ENCODE measurements at regions not wholly inside any gene's neighbourhood (a gene's known extent, or its start where the extent isn't known, plus 50 kb on each side); places are given as distances from the start of the nearest gene placed in this dataset.
"Not testable (repeated sequence)": the region's sequence is repeated elsewhere in the genome, so short reads cannot be mapped to it uniquely, and the experiment has no call there.

DNA sequence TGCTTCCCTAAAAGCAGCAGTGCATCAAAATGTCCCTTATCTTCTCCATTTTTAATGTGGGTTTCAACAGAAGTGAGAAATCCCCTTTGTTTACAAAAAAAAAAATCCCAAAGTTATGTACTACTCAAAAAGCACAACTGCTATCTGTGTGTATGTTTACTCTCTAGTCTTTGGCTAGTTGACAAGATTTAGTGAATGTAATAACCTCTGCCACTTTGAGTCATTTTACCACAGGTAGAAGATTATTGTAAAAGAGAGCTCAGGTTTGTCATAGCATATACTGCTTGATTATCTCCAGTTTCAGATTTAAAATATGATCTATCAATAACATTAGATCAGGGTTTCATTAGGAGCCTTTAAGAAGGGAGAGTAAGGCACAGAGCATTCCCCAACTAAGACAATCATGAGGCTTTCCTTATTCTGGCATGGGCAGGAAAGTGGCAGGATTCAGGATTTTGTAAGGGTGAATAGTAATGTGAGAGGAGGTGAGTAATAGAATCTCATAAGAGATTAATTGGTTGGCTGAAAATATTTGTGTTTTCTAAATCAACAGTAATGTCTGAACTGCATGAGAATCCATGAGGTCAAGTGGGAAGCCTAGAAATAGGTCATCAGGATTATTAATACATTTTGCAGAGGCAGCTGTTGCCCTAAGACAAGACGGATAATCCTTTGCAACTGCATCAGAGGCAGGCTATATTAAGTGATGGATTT, 1780.3 kb upstream of the LRRTM1 start:
- H3K9me3 Mint-ChIP-seq: peaks cover 19% of the 10 kb centered on the region
- DNase-seq (ENCODE audit: low spot score in 2 of 2) (no peak), ATAC-seq (no peak)
- no peaks in the 10 kb centered on the region for H3K4me1 Mint-ChIP-seq
- H3K4me3 Mint-ChIP-seq: no peak overlapping the region
- no peaks in the 10 kb centered on the region for H3K36me3 Mint-ChIP-seq
- no peak overlapping the region for H3K27ac Mint-ChIP-seq

GRCh38 chr2:82075875-82076274, 1771.3 kb upstream of the LRRTM1 start:
- DNase-seq (ENCODE audit: low spot score in 2 of 2) (no peak), ATAC-seq (no peak)
- Mint-ChIP-seq H3K36me3 (no peaks in the 10 kb centered on the region), H3K4me1 (no peaks in the 10 kb centered on the region), H3K9me3 (peaks cover 12% of the 10 kb centered on the region), H3K27ac (no peak overlapping the region), H3K4me3 (no peak overlapping the region)

- DNase-seq (ENCODE audit: low spot score in 2 of 2) (no peak), ATAC-seq (no peak)
- Mint-ChIP-seq H3K27ac (no peak overlapping the region), H3K4me3 (no peak overlapping the region), H3K9me3 (peaks cover 14% of the 10 kb centered on the region), H3K4me1 (no peaks in the 10 kb centered on the region), H3K36me3 (no peaks in the 10 kb centered on the region)
Measured at GRCh38 chr2:82062463-82062862, 1757.9 kb upstream of the LRRTM1 start.

GRCh38 chr2:82055846-82056245, 1751.3 kb upstream of the LRRTM1 start:
- no peaks in the 10 kb centered on the region for H3K4me1 Mint-ChIP-seq
- ATAC-seq (no peak), DNase-seq (ENCODE audit: low spot score in 2 of 2) (no peak)
- peaks cover 6% of the 10 kb centered on the region for H3K36me3 Mint-ChIP-seq
- H3K27ac Mint-ChIP-seq: no peak overlapping the region
- H3K9me3 Mint-ChIP-seq: peaks cover 27% of the 10 kb centered on the region
- H3K4me3 Mint-ChIP-seq: no peak overlapping the region

DNA sequence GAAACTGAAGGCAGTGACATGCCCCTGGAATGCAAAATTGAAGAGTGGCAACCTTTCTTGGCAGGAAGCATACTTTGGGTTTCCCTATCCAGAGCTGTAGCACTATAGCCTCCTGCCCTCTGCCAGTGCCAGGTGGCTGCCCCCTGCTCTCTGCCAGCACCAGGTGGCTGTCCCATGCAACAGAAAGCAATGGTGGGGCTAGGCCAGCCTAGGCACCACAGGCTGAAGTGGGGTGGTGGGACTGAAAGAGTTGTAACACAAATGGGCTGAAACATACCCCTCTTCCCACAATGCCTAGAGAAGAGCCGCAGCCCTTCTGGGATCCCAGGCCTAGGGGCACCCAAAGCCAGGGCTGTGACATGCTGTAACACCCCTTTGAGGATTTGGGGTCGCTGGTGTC, 1739.3 kb upstream of the LRRTM1 start:
- no peak overlapping the region for H3K27ac Mint-ChIP-seq

DNA sequence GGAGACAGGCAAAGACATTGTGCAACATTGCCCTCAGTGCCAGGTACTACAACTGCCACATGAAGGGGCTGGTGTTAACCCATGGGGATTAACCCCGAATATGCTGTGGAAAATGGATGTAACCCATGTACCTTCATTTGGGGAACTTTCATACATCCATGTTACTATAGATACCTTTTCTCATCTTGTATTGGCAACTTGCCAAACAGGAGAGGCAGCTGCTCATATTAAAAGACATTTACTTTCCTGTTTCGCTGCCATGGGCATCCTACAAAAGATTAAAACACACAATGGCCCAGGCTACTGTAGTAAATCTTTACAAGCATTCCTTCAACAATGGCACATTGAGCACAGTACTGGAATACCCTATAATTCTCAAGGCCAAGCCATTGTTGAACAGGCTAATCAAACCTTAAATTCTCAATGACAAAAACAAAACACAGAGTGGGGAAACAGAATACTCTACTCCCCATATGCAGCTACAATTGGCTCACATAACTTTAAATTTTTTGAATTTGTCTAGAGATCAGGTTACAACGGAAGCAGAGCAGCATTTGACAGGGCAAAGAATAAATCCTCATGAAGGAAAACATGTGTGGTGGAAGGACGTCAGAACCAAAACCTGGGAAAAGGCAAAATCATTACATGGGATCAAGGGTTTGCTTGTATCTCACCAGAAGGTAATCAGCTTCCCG, 1723.5 kb upstream of the LRRTM1 start:
- no peaks in the 10 kb centered on the region for H3K36me3 Mint-ChIP-seq
- ATAC-seq (no peak), DNase-seq (ENCODE audit: low spot score in 2 of 2) (no peak)
- no peaks in the 10 kb centered on the region for H3K4me1 Mint-ChIP-seq
- no peak overlapping the region for H3K4me3 Mint-ChIP-seq
- no peak overlapping the region for H3K27ac Mint-ChIP-seq
- H3K9me3 Mint-ChIP-seq: peaks cover 14% of the 10 kb centered on the region

More for the DNA sequence above, 1739.3 kb upstream of the LRRTM1 start:
- ATAC-seq: no peak
- H3K4me3 Mint-ChIP-seq: no peak overlapping the region
- no peak for DNase-seq (ENCODE audit: low spot score in 2 of 2)
- H3K9me3 Mint-ChIP-seq: peaks cover 14% of the 10 kb centered on the region
- H3K4me1 Mint-ChIP-seq: no peaks in the 10 kb centered on the region
- no peaks in the 10 kb centered on the region for H3K36me3 Mint-ChIP-seq

GRCh38 chr2:82023710-82024109, 1719.2 kb upstream of the LRRTM1 start:
- H3K27ac Mint-ChIP-seq: no peak overlapping the region
- H3K9me3 Mint-ChIP-seq: peaks cover 6% of the 10 kb centered on the region
- DNase-seq (ENCODE audit: low spot score in 2 of 2): no peak
- no peak for ATAC-seq
- no peak overlapping the region for H3K4me3 Mint-ChIP-seq
- H3K4me1 Mint-ChIP-seq: no peaks in the 10 kb centered on the region
- no peaks in the 10 kb centered on the region for H3K36me3 Mint-ChIP-seq

DNA sequence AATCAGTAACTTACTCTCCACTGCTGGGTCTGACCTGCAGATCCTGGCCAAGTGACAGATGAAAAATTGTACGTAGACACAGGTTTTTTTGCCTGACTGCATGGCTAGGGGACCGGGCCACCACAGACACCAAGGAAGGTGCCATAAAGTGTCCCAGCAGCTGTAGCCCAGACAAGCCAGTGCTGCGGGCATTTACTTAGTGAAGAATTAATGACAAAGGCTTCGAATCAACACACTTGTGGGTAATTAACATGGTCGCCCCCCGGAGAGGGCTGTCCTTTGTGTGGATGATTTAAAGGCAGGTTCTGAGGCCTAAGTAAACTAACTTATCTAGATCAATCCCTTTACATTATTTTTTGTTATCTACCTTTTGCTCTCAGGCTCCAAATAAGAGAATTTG, 1709.1 kb upstream of the LRRTM1 start:
- Mint-ChIP-seq H3K4me3 (no peak overlapping the region), H3K27ac (no peak overlapping the region), H3K36me3 (no peaks in the 10 kb centered on the region), H3K9me3 (peaks cover 21% of the 10 kb centered on the region), H3K4me1 (no peaks in the 10 kb centered on the region)
- ATAC-seq (no peak), DNase-seq (ENCODE audit: low spot score in 2 of 2) (no peak)

GRCh38 chr2:82007071-82007664, 1702.6 kb upstream of the LRRTM1 start:
- no peaks in the 10 kb centered on the region for H3K4me1 Mint-ChIP-seq
- DNase-seq (ENCODE audit: low spot score in 2 of 2): no peak
- no peak for ATAC-seq
- peaks cover 23% of the 10 kb centered on the region for H3K9me3 Mint-ChIP-seq
- no peak overlapping the region for H3K4me3 Mint-ChIP-seq
- no peaks in the 10 kb centered on the region for H3K36me3 Mint-ChIP-seq
- H3K27ac Mint-ChIP-seq: no peak overlapping the region

DNA sequence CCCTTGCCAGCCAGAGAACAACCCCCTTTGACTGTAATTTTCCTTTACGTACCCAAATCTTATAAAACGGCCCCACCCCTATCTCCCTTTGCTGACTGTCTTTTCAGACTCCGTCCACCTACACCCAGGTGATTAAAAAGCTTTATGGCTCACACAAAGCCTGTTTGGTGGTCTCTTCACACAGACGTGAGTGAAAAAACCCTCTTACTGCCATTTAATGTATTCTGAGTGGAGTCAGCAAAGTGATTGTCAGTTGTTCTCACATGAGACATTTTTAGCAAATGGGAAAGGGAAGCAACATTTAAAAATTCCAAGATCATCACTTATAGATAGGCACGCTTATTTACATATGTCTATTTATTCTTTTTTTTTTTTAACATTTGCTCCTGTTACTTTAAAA, 1701.3 kb upstream of the LRRTM1 start:
- ATAC-seq; H3K4me3 Mint-ChIP-seq; DNase-seq (ENCODE audit: low spot score in 2 of 2); H3K4me1 Mint-ChIP-seq; H3K36me3 Mint-ChIP-seq; H3K27ac Mint-ChIP-seq: not testable (repeated sequence)
- H3K9me3 Mint-ChIP-seq: peaks cover 17% of the 10 kb centered on the region

- no peak for DNase-seq (ENCODE audit: low spot score in 2 of 2)
- no peaks in the 10 kb centered on the region for H3K36me3 Mint-ChIP-seq
- peaks cover 12% of the 10 kb centered on the region for H3K9me3 Mint-ChIP-seq
- ATAC-seq: no peak
- no peak overlapping the region for H3K27ac Mint-ChIP-seq
- no peaks in the 10 kb centered on the region for H3K4me1 Mint-ChIP-seq
- H3K4me3 Mint-ChIP-seq: no peak overlapping the region
Measured at GRCh38 chr2:82001614-82002013, 1697.1 kb upstream of the LRRTM1 start.

DNA sequence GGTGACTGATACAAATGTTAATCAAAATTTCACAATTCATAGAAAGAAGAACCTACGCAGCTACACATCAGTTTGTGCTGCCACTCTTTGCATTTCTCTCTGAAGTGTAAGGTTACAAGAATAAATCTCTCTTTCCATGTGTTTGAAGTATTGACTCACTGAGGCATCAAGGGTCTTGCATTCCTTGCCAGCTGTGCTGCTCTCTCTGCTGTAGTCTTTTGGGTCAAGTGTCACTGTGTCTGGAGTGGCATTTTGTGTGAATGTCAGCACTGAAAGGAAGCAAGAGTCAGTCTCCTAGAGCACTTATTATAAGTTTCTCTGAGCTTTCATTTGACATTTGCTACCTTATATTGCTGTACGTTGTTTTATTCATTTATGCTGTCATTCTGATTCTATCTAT, 1696.1 kb upstream of the LRRTM1 start:
- no peak overlapping the region for H3K4me3 Mint-ChIP-seq
- H3K4me1 Mint-ChIP-seq: no peaks in the 10 kb centered on the region
- peaks cover 12% of the 10 kb centered on the region for H3K9me3 Mint-ChIP-seq
- no peaks in the 10 kb centered on the region for H3K36me3 Mint-ChIP-seq
- ATAC-seq: no peak
- DNase-seq (ENCODE audit: low spot score in 2 of 2): no peak
- no peak overlapping the region for H3K27ac Mint-ChIP-seq

GRCh38 chr2:81996332-81996731, 1691.8 kb upstream of the LRRTM1 start:
- Mint-ChIP-seq H3K27ac (no peak overlapping the region), H3K4me3 (no peak overlapping the region), H3K4me1 (no peaks in the 10 kb centered on the region), H3K9me3 (peaks cover 6% of the 10 kb centered on the region), H3K36me3 (no peaks in the 10 kb centered on the region)
- DNase-seq (ENCODE audit: low spot score in 2 of 2) (no peak), ATAC-seq (no peak)

- H3K27ac Mint-ChIP-seq: no peak overlapping the region
- no peak for DNase-seq (ENCODE audit: low spot score in 2 of 2)
- peaks cover 4% of the 10 kb centered on the region for H3K9me3 Mint-ChIP-seq
- no peaks in the 10 kb centered on the region for H3K4me1 Mint-ChIP-seq
- no peak overlapping the region for H3K4me3 Mint-ChIP-seq
- ATAC-seq: no peak
- H3K36me3 Mint-ChIP-seq: no peaks in the 10 kb centered on the region
Measured at GRCh38 chr2:81991282-81991681, 1686.7 kb upstream of the LRRTM1 start.

DNA sequence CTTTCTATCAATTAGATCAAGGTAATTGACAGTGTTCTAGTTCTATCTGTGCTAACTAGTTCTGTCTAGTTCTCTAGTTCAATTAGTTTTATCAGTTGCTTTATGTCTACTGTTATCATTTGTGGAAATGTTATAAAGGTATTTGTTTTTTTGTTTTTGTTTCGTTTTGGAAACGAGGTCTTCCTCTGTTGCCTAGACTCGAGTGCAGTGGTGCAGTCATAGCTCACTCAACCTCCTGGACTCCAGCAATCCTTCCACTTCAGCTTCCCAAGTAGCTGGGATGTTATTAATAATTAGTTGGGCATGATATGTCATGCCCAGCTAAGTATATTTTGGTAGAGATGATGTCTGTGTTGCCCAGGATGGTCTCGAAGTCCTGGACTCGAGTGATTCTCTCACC, 1682.8 kb upstream of the LRRTM1 start:
- Mint-ChIP-seq H3K4me3 (no peak overlapping the region), H3K27ac (no peak overlapping the region), H3K4me1 (no peaks in the 10 kb centered on the region), H3K9me3 (peaks cover 7% of the 10 kb centered on the region), H3K36me3 (no peaks in the 10 kb centered on the region)
- DNase-seq (ENCODE audit: low spot score in 2 of 2) (no peak), ATAC-seq (no peak)
